ENCODE measurements at regions not wholly inside any gene's neighbourhood (a gene's known extent, or its start where the extent isn't known, plus 50 kb on each side); places are given as distances from the start of the nearest gene placed in this dataset.

GRCh38 chr11:80773919-80774318 lies 1333.1 kb upstream of the TENM4 start:
- Histone ChIP-seq H3K56ac (ENCODE audit: extremely low read depth, insufficient read depth, low read length) (no peak overlapping the region), H2BK15ac (ENCODE audit: low read depth, low read length) (no peak overlapping the region), H2AFZ (replicated peaks; ENCODE audit: low read length, poor library complexity) (no peak overlapping the region), H3K23ac (ENCODE audit: low read depth, low read length) (no peak overlapping the region), H3K4me3 (ENCODE audit: insufficient read depth, low read depth, low read length) (no peak overlapping the region), H3K9me1 (ENCODE audit: insufficient read depth, low read length) (no peaks in the 10 kb centered on the region), H3K4ac (ENCODE audit: low read depth, low read length) (no peak overlapping the region), H3K27me3 (ENCODE audit: control insufficient read depth, insufficient read depth, low read length) (no peaks in the 10 kb centered on the region), H4K20me1 (ENCODE audit: insufficient read depth, low read length) (no peaks in the 10 kb centered on the region), H3K18ac (ENCODE audit: low read depth, low read length) (no peak overlapping the region), H4K8ac (ENCODE audit: low read depth in 2 of 2, low read length in 2 of 2) (no peak overlapping the region), H4K5ac (ENCODE audit: low read depth, low read length) (no peak overlapping the region), H2AK5ac (ENCODE audit: low read depth, low read length) (no peak overlapping the region), H2BK5ac (ENCODE audit: low read depth, low read length, poor library complexity, severe bottlenecking) (no peak overlapping the region), H3K4me1 (ENCODE audit: control insufficient read depth, insufficient read depth, low read length) (no peaks in the 10 kb centered on the region), H3K36me3 (ENCODE audit: control insufficient read depth, insufficient read depth, low read length) (no peaks in the 10 kb centered on the region), H2AK9ac (replicated peaks; ENCODE audit: low read depth, low read length, poor library complexity) (no peak overlapping the region), H3K9me3 (ENCODE audit: control insufficient read depth, insufficient read depth, low read length) (peaks cover 1% of the 10 kb centered on the region; the same call in 1 of the 2 replicates), H3K9ac (ENCODE audit: low read depth, low read length) (no peak overlapping the region), H4K91ac (ENCODE audit: insufficient read depth, low read depth, low read length) (no peak overlapping the region), H3K79me1 (ENCODE audit: low read depth in 1 of 2, low read length in 2 of 2) (no peaks in the 10 kb centered on the region), H2BK120ac (ENCODE audit: low read depth, low read length) (no peak overlapping the region), H3K27ac (ENCODE audit: insufficient read depth, low read length) (no peak overlapping the region), H3K4me2 (ENCODE audit: low read depth, low read length) (no peak overlapping the region), H3K14ac (replicated peaks; ENCODE audit: low read depth, low read length) (no peak overlapping the region), H2BK20ac (ENCODE audit: low read depth, low read length) (no peak overlapping the region)
- BruUV-seq (replicated peaks), result no TSS peak
- POLR2A ChIA-PET (ENCODE audit: unreplicated experiment), result no interaction called here
- intact Hi-C loops (cut with micrococcal nuclease) (no loop called here), in situ Hi-C loops (cut with MboI; ENCODE audit: low sequenced_read_pairs) (no loop called here), dilution Hi-C loops (cut with HindIII; ENCODE audit: low sequenced_read_pairs, unreplicated experiment) (no loop called here)
- CTCF ChIA-PET, result no interaction called here
- 33% methylated on average over 1 of the region's 3 CpGs; no CpG with 5 or more reads in 1 of the 2 experiments for WGBS, 2 experiments (ENCODE audit: extremely low coverage in 2 of 2, insufficient read length in 1 of 2)
- no peak for TF ChIP-seq MXI1 (IDR thresholded peaks at IDR 0.05; ENCODE audit: borderline replicate concordance, low read depth, low read length)
- TF ChIP-seq CEBPB (IDR thresholded peaks at IDR 0.05; ENCODE audit: low read depth, low read length), result no peak
- TF ChIP-seq RAD21 (IDR thresholded peaks at IDR 0.05; ENCODE audit: low read length), result no peak
- no peak for TF ChIP-seq SMC3 (IDR thresholded peaks at IDR 0.05; ENCODE audit: low read depth, low read length)
- no peak for TF ChIP-seq RCOR1 (IDR thresholded peaks at IDR 0.05; ENCODE audit: insufficient replicate concordance, low read length)
- no peak for TF ChIP-seq MAZ (IDR thresholded peaks at IDR 0.05; ENCODE audit: borderline replicate concordance, low read depth, low read length)
- TF ChIP-seq CHD1 (IDR thresholded peaks at IDR 0.05; ENCODE audit: low read depth, low read length), result no peak
- no peak for TF ChIP-seq RFX5 (IDR thresholded peaks at IDR 0.05; ENCODE audit: low read depth, low read length)
- no peak for TF ChIP-seq POLR2A (IDR thresholded peaks at IDR 0.05; ENCODE audit: low read depth, low read length)
- no peak for TF ChIP-seq USF2 (IDR thresholded peaks at IDR 0.05; ENCODE audit: low read depth, low read length)
- TF ChIP-seq MAFK (IDR thresholded peaks at IDR 0.05; ENCODE audit: low read depth, low read length), result no peak
- no peak for ATAC-seq (ENCODE audit: low read depth)
- DNase-seq, result no peak
